22Rv1 (cell line): ENCODE measurements at regions not wholly inside any gene's neighbourhood (a gene's known extent, or its start where the extent isn't known, plus 50 kb on each side); places are given as distances from the start of the nearest gene placed in this dataset.
A peak's percentile ranks its signal among the peaks of the same experiment; 100 is the strongest.

Source experiments
- H3K27ac ChIP-seq: fragments of 450-650 bp; 2 replicates; pipeline ENCODE4 v1.5.1; 2017
- ZFX ChIP-seq: fragments of 450-650 bp; IDR thresholded peaks from 2 replicates; pipeline ENCODE4 v1.6.1; 2017; ENCODE audit warnings: antibody characterized with exemption, borderline replicate concordance
- TF ChIP-seq, protein P1 (sequence below): fragments of 450-650 bp; IDR thresholded peaks from 2 replicates; pipeline ENCODE4 v1.5.1; 2017; ENCODE audit warnings: mild to moderate bottlenecking

DNA sequence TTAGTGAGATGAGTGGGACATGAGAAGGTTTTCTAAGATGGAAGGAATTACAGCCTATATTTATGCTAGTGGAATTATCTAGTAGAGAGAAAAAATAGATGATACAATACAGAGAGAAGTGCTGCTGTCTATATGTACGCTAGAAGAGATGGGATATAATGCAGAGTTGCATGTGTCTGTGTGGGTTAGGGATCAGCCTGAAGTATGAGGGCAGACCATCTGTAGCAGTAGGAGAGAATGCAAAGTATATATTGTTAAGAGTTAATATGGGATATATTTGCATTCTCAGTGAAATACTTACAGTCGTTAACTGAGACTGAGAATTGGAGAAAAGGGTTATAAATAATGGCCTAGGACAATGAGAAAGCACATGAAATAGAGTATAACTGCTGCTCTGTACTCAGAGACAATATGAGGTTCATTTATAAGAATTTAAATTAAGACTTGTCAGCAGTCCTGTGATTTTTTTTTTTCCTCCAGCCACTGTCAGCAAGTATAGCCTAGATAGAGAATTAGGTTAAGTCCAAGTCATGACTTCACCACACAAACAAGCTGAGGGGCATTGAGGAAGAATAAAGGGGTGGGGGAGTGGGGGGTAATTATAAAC lies 77.8 kb downstream of the SLITRK1 start:
- TF ChIP-seq, protein P1, sequence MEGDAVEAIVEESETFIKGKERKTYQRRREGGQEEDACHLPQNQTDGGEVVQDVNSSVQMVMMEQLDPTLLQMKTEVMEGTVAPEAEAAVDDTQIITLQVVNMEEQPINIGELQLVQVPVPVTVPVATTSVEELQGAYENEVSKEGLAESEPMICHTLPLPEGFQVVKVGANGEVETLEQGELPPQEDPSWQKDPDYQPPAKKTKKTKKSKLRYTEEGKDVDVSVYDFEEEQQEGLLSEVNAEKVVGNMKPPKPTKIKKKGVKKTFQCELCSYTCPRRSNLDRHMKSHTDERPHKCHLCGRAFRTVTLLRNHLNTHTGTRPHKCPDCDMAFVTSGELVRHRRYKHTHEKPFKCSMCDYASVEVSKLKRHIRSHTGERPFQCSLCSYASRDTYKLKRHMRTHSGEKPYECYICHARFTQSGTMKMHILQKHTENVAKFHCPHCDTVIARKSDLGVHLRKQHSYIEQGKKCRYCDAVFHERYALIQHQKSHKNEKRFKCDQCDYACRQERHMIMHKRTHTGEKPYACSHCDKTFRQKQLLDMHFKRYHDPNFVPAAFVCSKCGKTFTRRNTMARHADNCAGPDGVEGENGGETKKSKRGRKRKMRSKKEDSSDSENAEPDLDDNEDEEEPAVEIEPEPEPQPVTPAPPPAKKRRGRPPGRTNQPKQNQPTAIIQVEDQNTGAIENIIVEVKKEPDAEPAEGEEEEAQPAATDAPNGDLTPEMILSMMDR, result no peak
- no peak for TF ChIP-seq ZFX
- no peak overlapping the region for H3K27ac ChIP-seq

GRCh38 chr13:83798731-83799130 lies 83.5 kb downstream of the SLITRK1 start:
- TF ChIP-seq, protein P1, result no peak
- TF ChIP-seq ZFX, result no peak
- H3K27ac ChIP-seq, result no peak overlapping the region

GRCh38 chr13:83796364-83796763 lies 85.9 kb downstream of the SLITRK1 start:
- TF ChIP-seq, protein P1, result no peak
- no peak for TF ChIP-seq ZFX
- H3K27ac ChIP-seq, result no peak overlapping the region

DNA sequence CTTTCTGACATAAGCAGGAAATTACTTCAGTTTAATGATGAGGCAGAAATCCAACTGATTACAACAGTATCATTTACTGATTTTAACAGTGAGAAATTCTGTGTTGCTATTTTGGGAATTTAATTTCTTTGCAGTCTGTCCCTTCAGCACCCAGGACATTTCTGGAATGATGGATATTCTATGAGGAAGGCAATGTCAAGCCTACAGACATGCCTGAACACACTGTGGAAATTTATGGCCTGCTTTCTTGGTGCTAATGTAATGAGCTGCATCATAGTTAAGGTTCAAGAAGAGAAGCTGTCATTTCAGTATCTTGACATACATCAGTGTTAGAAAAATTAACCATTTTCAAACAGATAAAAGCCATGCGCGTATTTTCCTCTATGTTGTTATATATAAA lies 87.7 kb downstream of the SLITRK1 start:
- TF ChIP-seq ZFX, result no peak
- TF ChIP-seq, protein P1, result no peak
- no peak overlapping the region for H3K27ac ChIP-seq

- no peak overlapping the region for H3K27ac ChIP-seq
- TF ChIP-seq, protein P1, result peak; percentile 35
- no peak for TF ChIP-seq ZFX
Observed at GRCh38 chr13:83780227-83780626, 102.0 kb downstream of the SLITRK1 start.

GRCh38 chr13:83773961-83774360 lies 108.3 kb downstream of the SLITRK1 start:
- TF ChIP-seq ZFX, result no peak
- TF ChIP-seq, protein P1, result no peak
- H3K27ac ChIP-seq, result no peak overlapping the region

DNA sequence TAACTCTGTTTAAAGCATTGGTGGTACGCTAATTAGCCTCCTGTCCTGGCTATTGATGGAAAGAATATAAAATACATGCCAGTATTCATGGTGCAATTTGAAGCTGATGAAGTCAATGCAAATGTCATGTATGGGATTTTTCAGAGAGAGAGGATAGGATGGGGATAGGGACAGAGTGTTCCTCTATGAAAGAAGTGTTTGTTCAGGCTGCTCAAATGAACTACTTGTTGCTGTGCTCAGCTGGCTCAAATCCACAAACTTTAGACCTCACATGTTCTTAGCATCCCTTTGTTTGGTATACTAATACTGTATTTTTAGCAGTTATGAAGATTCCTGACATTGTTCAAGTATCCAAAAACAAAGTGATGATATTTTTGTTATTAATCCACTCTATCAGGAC lies 116.5 kb downstream of the SLITRK1 start:
- H3K27ac ChIP-seq, result no peak overlapping the region
- no peak for TF ChIP-seq ZFX
- TF ChIP-seq, protein P1, result no peak
